ENCODE measurements at regions not wholly inside any gene's neighbourhood (a gene's known extent, or its start where the extent isn't known, plus 50 kb on each side); places are given as distances from the start of the nearest gene placed in this dataset.
"Not testable (repeated sequence)": the region's sequence is repeated elsewhere in the genome, so short reads cannot be mapped to it uniquely, and the experiment has no call there.

- DNase-seq (ENCODE audit: low read depth) = no peak
Observed at GRCh38 chr18:997499-997898, 92.8 kb downstream of the ADCYAP1 start.

- no peak for DNase-seq (ENCODE audit: low read depth)
Observed at GRCh38 chr18:998936-999335, 94.3 kb downstream of the ADCYAP1 start.

DNA sequence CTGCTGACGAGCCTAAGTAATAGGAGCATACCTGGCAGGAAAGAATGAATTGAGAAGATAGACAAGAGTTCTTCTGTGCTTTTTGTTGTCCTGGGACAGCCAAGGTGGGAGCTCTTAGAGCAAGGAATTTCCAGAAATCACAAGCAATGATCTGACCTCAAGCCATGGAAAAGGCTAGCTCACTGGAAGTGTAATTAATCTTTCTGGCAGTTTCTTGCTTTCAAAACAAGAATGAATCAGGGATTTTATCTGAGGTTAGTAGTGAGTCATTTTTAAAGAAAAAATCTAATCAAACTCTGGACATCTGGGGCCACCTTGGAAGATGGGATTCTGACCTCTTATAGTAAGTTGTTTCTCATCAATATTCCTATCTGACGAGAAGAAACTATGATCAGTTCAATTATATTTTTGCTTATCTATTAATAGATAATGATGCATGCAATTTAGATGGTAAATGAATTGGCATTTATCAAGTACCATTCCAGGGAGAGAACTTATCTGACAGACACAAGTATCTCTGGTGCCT lies 98.0 kb downstream of the ADCYAP1 start:
- DNase-seq (ENCODE audit: low read depth) = no peak

- no peak for DNase-seq (ENCODE audit: low read depth)
Observed at GRCh38 chr18:1003499-1003898, 98.8 kb downstream of the ADCYAP1 start.

DNA sequence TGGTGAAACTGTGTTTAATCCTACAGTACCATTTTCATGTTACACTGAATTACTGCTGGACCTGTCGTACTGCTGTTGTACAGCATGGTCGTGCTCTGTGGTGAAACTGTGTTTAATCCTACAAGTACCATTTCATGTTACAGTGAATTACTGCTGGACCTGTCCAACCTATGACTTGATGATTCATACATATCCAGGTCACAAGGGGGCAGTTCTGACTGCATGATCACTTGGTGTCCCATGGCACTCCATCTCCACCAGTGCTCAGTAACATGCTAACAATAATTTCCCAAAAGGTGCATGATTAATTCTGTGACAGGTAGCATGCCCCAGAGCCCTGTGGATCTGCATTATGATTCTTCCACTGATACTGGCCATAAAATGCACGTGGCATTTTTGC lies 101.6 kb downstream of the ADCYAP1 start:
- DNase-seq (ENCODE audit: low read depth) = no peak

DNA sequence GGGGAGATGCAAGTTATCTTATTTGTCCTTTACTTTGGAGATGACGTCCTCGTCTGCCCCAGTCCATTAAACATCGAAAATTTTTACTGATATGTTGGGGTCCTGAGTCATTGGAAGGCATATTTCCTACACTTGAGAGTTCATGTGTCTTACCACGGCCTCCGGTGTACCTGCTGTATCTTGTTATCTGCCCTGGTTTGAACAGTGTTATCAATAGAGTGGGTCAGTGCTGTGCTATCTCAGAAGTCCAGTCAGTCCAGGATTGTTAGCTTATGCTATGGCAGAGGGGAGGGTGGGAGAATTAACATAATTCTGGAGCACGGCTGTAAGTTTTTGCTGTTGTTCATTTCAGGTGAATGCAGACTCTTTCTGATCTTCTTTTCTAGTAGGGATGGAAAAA lies 102.3 kb downstream of the ADCYAP1 start:
- no peak for DNase-seq (ENCODE audit: low read depth)

GRCh38 chr18:1011349-1011748 lies 106.7 kb downstream of the ADCYAP1 start:
- no peak for DNase-seq (ENCODE audit: low read depth)

- DNase-seq (ENCODE audit: low read depth) = no peak
Observed at GRCh38 chr18:1012775-1013174, 108.1 kb downstream of the ADCYAP1 start.

GRCh38 chr18:1013951-1014350 lies 109.3 kb downstream of the ADCYAP1 start:
- DNase-seq (ENCODE audit: low read depth) = no peak

DNA sequence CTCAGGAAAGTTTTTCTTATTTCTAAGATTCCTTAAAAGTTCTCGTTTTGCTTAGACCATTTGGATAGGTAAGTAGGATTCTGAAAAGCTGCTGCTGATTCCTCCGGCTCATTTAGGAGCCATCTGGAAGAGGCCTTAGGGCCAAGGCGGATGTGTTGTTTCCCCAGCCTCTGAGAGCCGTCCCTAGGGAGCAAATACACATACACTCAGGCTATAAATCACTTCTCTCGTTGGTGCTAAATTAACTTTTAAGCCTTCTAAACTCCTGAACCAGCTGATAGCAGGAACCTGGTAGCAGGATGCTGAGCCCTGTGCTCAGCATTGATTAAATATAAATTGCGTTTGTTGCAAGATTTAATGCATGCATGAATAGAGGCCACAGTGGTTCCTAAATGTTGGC lies 109.8 kb downstream of the ADCYAP1 start:
- no peak for DNase-seq (ENCODE audit: low read depth)

GRCh38 chr18:1014951-1015624 lies 110.4 kb downstream of the ADCYAP1 start:
- DNase-seq (ENCODE audit: low read depth) = no peak

DNA sequence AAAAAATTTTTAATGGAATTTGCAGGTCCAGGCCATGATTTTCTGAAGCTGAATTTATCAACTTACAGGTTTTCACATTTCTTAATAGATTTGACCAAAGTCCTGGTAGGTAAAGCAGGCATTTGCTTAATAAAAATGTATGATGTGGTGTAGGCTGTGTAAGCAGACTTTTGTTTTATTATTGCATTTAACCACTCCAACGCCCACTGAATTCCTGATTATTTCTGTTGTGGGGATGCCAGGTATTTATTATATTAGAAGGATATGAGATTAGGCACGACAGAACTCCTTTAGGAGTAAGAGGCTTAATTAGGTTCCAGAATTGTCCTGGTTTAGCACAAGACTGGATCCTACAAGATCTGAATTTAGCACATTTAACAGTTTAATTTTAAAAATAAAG lies 111.1 kb downstream of the ADCYAP1 start:
- DNase-seq (ENCODE audit: low read depth) = no peak

- no peak for DNase-seq (ENCODE audit: low read depth)
Observed at GRCh38 chr18:1017227-1018058, 112.8 kb downstream of the ADCYAP1 start.

DNA sequence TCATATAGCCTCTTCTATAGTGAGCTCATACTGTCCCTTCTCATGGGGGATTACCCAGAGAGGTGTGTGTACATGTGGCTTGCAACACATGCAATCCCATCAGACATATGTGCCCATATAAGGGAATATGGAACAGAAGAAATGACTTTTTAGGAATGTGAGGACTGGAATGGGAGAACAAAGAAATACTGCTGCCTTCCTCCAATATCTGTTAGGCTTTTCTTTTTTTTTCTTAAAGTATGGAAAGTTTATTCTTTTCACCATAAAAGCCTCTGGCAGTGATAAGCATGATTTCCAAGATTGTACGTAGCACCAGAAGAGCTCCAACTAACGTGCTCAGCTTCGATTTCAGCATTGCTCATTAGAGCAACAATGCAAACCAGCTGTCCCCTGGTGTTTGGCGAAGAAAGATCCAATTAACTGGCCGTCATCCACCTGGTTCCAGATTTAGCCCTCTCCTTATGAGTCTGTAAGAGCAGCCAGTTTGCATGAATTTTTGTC lies 113.6 kb downstream of the ADCYAP1 start:
- no peak for DNase-seq (ENCODE audit: low read depth)

- no peak for DNase-seq (ENCODE audit: low read depth)
Observed at GRCh38 chr18:1019191-1019590, 114.5 kb downstream of the ADCYAP1 start.

GRCh38 chr18:1020731-1021344 lies 116.2 kb downstream of the ADCYAP1 start:
- no peak for DNase-seq (ENCODE audit: low read depth)

GRCh38 chr18:1026930-1027329 lies 122.3 kb downstream of the ADCYAP1 start:
- no peak for DNase-seq (ENCODE audit: low read depth)

- not testable (repeated sequence) for DNase-seq (ENCODE audit: low read depth)
Observed at GRCh38 chr18:1033092-1033491, 128.4 kb downstream of the ADCYAP1 start.

- no peak for DNase-seq (ENCODE audit: low read depth)
Observed at GRCh38 chr18:1034971-1035370, 130.3 kb downstream of the ADCYAP1 start.

- DNase-seq (ENCODE audit: low read depth) = no peak
Observed at GRCh38 chr18:1036926-1037325, 132.3 kb downstream of the ADCYAP1 start.

GRCh38 chr18:1037776-1038175 lies 133.1 kb downstream of the ADCYAP1 start:
- DNase-seq (ENCODE audit: low read depth) = no peak

DNA sequence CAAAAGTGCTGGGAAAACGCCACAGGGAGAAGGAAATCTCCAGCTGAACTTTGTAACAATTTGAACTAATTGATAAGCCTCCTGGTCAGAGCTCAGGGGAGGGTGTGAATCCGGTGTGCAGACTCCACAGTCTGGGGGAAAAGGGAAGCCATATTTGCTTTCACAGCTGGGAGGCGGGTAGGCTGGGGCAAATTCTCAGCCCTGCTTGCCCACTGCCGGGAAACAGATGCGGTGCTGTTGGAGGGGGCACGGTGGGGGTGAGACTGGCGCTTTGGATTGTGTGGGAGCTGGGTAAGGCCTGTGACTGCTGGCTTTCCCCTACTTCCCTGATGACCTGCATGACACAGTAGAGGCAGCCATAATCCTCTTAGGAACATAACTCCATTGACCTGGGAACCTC lies 134.8 kb downstream of the ADCYAP1 start:
- DNase-seq (ENCODE audit: low read depth) = no peak

- not testable (repeated sequence) for DNase-seq (ENCODE audit: low read depth)
Observed at GRCh38 chr18:1043039-1043438, 138.4 kb downstream of the ADCYAP1 start.
